ENCODE measurements at regions not wholly inside any gene's neighbourhood (a gene's known extent, or its start where the extent isn't known, plus 50 kb on each side); places are given as distances from the start of the nearest gene placed in this dataset.

DNA sequence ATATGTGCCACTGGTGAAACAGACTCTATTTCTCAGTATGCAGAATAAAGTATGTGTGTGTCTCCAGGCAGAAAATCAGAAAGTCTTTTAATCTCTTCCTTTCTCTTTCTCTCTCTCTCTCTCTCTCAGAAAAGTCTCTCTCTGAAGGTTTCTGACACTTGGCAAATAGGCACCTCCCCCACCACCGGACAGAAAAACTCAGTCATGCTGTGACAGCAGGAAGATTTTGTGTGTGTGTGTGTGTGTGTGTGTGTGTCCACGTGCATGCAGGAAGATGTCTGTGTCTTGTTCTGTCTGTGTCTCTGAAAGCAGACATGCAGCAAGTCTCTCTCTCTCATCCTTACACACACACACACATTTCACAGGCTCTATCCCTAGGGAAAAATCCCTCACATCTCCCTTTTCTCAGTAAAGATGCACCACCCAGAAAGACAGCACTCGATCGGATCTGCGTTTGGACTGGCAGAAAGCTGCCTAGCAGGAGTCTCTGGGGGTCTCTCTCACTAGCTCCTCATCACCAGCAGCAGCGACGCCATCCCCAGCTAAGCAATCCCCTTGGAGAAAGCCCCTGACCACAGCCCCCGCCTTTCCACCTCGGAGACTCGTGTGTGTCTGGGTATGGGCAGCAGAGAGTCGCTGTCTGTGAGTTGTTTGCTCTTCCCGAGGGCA lies 98.3 kb downstream of the EDN3 start:
- Histone ChIP-seq H3K18ac (ENCODE audit: insufficient read length, low read depth, low read length) (no peak overlapping the region), H3K23me2 (ENCODE audit: insufficient read length, low read depth, low read length, poor library complexity, severe bottlenecking) (peaks cover 8% of the 10 kb centered on the region), H3K27me3 (ENCODE audit: insufficient read depth, low read length) (peaks cover 5% of the 10 kb centered on the region; the same call in 1 of the 2 replicates), H3K79me1 (ENCODE audit: insufficient read depth, low read depth, low read length, poor library complexity, severe bottlenecking) (no peaks in the 10 kb centered on the region), H3K4me1 (ENCODE audit: insufficient read depth, low read length) (no peaks in the 10 kb centered on the region), H4K8ac (replicated peaks; ENCODE audit: insufficient read length, low read depth, low read length) (no peak overlapping the region), H2AK5ac (ENCODE audit: insufficient read length, low read length) (no peak overlapping the region), H2BK20ac (ENCODE audit: low read depth, low read length, poor library complexity, severe bottlenecking) (no peak overlapping the region), H3T11ph (ENCODE audit: low read length) (no peak overlapping the region), H2BK12ac (ENCODE audit: insufficient read length, low read depth, low read length) (no peak overlapping the region), H4K20me1 (ENCODE audit: control insufficient read depth, insufficient read depth, insufficient read length) (no peaks in the 10 kb centered on the region), H3K9ac (ENCODE audit: extremely low read depth, insufficient read length, low read length) (no peak overlapping the region), H4K5ac (ENCODE audit: insufficient read length, low read depth, low read length) (no peak overlapping the region), H2BK5ac (ENCODE audit: insufficient read length, low read length) (no peak overlapping the region), H2BK120ac (ENCODE audit: low read depth, low read length, poor library complexity, severe bottlenecking) (no peak overlapping the region), H3K4me2 (ENCODE audit: insufficient read depth, insufficient read length, low read length) (no peak overlapping the region), H4K91ac (ENCODE audit: insufficient read length, low read depth, low read length) (no peak overlapping the region), H3K23ac (ENCODE audit: insufficient read length, low read depth, low read length) (no peak overlapping the region), H3K9me3 (ENCODE audit: control insufficient read depth, low read depth, low read length) (no peaks in the 10 kb centered on the region), H3K14ac (ENCODE audit: insufficient read depth, low read length) (no peak overlapping the region), H3K56ac (ENCODE audit: insufficient read length, low read depth, low read length) (no peak overlapping the region), H3K4ac (ENCODE audit: low read depth, low read length) (no peak overlapping the region), H3K79me2 (ENCODE audit: insufficient read depth, low read length) (no peaks in the 10 kb centered on the region), H3K27ac (ENCODE audit: insufficient read length, low read depth, low read length) (no peak overlapping the region), H2BK15ac (ENCODE audit: low read depth, low read length) (no peak overlapping the region), H2AFZ (ENCODE audit: low read length) (no peak overlapping the region)
- no peaks in the 10 kb centered on the region for H3K36me3 Mint-ChIP-seq (ENCODE audit: insufficient read depth in 1 of 3, low read depth in 3 of 3)
- no peak overlapping the region for H3K27ac Mint-ChIP-seq
- peaks cover 6% of the 10 kb centered on the region; the same call in 1 of the 2 replicates for H3K27me3 Mint-ChIP-seq (ENCODE audit: low read depth)
- TF ChIP-seq, protein P1, sequence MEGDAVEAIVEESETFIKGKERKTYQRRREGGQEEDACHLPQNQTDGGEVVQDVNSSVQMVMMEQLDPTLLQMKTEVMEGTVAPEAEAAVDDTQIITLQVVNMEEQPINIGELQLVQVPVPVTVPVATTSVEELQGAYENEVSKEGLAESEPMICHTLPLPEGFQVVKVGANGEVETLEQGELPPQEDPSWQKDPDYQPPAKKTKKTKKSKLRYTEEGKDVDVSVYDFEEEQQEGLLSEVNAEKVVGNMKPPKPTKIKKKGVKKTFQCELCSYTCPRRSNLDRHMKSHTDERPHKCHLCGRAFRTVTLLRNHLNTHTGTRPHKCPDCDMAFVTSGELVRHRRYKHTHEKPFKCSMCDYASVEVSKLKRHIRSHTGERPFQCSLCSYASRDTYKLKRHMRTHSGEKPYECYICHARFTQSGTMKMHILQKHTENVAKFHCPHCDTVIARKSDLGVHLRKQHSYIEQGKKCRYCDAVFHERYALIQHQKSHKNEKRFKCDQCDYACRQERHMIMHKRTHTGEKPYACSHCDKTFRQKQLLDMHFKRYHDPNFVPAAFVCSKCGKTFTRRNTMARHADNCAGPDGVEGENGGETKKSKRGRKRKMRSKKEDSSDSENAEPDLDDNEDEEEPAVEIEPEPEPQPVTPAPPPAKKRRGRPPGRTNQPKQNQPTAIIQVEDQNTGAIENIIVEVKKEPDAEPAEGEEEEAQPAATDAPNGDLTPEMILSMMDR (conservative IDR thresholded peaks at IDR 0.05), result no peak
- no CpG with 5 or more reads among the region's 12 CpGs for WGBS (ENCODE audit: extremely low coverage, insufficient read length, low lambda C conversion rate)
- H3K9me3 Mint-ChIP-seq, result no peaks in the 10 kb centered on the region
- no peak overlapping the region for H3K4me3 Mint-ChIP-seq
- DNase-seq, result no peak
- no peaks in the 10 kb centered on the region for H3K4me1 Mint-ChIP-seq

Data from H9 (cell line).